ENCODE measurements at regions not wholly inside any gene's neighbourhood (a gene's known extent, or its start where the extent isn't known, plus 50 kb on each side); places are given as distances from the start of the nearest gene placed in this dataset.

- TF ChIP-seq TAF1 (IDR thresholded peaks at IDR 0.05; ENCODE audit: borderline replicate concordance, insufficient read depth, low read length) (no peak), POLR2AphosphoS5 (IDR thresholded peaks at IDR 0.05; ENCODE audit: low read depth, low read length) (no peak)
- TF ChIP-seq, protein P1, sequence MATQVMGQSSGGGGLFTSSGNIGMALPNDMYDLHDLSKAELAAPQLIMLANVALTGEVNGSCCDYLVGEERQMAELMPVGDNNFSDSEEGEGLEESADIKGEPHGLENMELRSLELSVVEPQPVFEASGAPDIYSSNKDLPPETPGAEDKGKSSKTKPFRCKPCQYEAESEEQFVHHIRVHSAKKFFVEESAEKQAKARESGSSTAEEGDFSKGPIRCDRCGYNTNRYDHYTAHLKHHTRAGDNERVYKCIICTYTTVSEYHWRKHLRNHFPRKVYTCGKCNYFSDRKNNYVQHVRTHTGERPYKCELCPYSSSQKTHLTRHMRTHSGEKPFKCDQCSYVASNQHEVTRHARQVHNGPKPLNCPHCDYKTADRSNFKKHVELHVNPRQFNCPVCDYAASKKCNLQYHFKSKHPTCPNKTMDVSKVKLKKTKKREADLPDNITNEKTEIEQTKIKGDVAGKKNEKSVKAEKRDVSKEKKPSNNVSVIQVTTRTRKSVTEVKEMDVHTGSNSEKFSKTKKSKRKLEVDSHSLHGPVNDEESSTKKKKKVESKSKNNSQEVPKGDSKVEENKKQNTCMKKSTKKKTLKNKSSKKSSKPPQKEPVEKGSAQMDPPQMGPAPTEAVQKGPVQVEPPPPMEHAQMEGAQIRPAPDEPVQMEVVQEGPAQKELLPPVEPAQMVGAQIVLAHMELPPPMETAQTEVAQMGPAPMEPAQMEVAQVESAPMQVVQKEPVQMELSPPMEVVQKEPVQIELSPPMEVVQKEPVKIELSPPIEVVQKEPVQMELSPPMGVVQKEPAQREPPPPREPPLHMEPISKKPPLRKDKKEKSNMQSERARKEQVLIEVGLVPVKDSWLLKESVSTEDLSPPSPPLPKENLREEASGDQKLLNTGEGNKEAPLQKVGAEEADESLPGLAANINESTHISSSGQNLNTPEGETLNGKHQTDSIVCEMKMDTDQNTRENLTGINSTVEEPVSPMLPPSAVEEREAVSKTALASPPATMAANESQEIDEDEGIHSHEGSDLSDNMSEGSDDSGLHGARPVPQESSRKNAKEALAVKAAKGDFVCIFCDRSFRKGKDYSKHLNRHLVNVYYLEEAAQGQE (IDR thresholded peaks at IDR 0.05; ENCODE audit: insufficient read depth in 1 of 2, low read depth in 2 of 2, low read length in 2 of 2) = no peak
Measured at GRCh38 chr15:81977464-81977863, 68.4 kb downstream of the MEX3B start.

All from PFSK-1 (cell line).